WTC11 (cell line): ENCODE measurements at regions not wholly inside any gene's neighbourhood (a gene's known extent, or its start where the extent isn't known, plus 50 kb on each side); places are given as distances from the start of the nearest gene placed in this dataset.

ENCODE experiments used
- CREB1 ChIP-seq: sonication (generic); formaldehyde crosslinking; IDR thresholded peaks from 2 replicates; pipeline ENCODE4 v1.8.0; 2023; ENCODE audit warnings: mild to moderate bottlenecking, missing genetic modification reagents
- TF ChIP-seq, protein P1 (sequence below): sonication (generic); formaldehyde crosslinking; IDR thresholded peaks from 2 replicates; pipeline ENCODE4 v1.8.1; 2023; ENCODE audit warnings: mild to moderate bottlenecking, missing genetic modification reagents, moderate library complexity

DNA sequence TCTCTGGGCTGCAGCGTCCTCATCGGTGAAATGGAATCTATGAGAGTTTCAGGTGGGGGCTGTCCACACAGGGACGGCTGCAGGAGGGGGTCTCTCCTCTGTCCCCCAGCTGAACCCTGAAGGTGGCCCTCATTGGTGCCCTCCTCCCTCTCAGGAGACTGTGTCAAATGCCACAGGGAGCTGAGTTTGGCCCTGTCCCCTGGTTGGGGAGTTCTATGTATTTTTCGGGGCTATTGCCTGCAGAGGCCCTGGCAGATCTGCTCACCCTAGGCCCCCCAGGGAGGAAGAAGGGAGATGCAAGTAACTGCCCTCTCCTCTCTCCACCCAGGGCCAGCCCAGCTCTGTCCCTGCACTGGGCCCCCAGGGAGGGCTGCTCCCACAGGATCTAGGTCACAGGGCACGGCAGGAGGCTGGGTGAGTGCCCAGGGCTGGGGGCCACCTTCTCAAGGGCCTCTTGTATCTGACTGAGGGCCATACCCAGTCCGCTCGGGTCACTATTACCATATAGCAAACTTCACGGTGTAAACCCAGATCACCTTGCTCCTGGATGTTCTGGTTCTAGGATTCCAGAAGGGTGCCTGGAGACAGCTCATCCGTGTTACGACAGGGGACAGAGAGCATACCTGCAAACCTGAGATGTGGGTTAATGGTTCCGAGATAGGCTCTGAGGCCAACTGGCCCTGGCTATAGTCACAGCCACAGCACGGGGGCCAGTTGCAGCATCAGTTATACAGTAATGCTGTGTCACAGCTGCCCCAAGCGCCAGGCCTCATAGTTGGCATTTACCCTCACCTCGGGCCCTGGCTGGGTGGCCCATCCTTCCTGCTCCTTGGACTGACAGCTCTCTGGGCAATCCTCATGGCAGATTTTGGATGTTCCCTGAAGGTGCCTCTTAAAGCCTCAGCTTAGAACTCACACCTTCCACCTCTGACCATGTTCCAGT lies 102.4 kb upstream of the PRR23E start:
- no peak for TF ChIP-seq CREB1 (CRISPR knock-in tag)
- TF ChIP-seq, protein P1, sequence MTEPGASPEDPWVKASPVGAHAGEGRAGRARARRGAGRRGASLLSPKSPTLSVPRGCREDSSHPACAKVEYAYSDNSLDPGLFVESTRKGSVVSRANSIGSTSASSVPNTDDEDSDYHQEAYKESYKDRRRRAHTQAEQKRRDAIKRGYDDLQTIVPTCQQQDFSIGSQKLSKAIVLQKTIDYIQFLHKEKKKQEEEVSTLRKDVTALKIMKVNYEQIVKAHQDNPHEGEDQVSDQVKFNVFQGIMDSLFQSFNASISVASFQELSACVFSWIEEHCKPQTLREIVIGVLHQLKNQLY (CRISPR knock-in tag): no peak
